ENCODE measurements at regions not wholly inside any gene's neighbourhood (a gene's known extent, or its start where the extent isn't known, plus 50 kb on each side); places are given as distances from the start of the nearest gene placed in this dataset.
A peak's percentile ranks its signal among the peaks of the same experiment; 100 is the strongest.

DNA sequence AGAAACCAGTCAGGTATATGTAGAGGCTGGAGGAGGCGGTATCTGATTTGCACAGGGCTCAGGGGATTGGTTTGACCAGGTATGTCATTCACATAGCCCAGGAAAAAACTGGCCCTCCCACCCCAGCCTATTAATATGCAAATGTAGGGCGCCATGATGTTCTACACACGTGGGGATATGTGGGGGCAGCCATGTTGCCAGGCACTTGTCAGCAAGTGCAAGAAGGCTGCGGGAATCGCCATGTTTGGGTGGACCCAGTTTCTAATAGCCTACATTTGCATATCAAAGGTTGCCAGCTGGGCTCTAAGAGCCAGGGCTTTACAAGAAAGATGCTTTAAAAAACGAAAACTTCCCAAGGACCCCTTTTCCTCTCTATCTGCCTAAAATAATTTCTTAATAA, 335.1 kb downstream of the SMARCA1 start:
- no peak for DNase-seq (ENCODE audit: extremely low read depth, low read depth)

- DNase-seq (ENCODE audit: extremely low read depth, low read depth): no peak
Observed at GRCh38 chrX:129176710-129177109, 346.6 kb downstream of the SMARCA1 start.

- DNase-seq (ENCODE audit: extremely low read depth, low read depth): no peak
Observed at GRCh38 chrX:129161108-129161507, 362.2 kb downstream of the SMARCA1 start.

- DNase-seq (ENCODE audit: extremely low read depth, low read depth): no peak
Observed at GRCh38 chrX:129158505-129158904, 364.8 kb downstream of the SMARCA1 start.

GRCh38 chrX:129145840-129146272, 377.4 kb downstream of the SMARCA1 start:
- DNase-seq (ENCODE audit: extremely low read depth, low read depth): no peak

DNA sequence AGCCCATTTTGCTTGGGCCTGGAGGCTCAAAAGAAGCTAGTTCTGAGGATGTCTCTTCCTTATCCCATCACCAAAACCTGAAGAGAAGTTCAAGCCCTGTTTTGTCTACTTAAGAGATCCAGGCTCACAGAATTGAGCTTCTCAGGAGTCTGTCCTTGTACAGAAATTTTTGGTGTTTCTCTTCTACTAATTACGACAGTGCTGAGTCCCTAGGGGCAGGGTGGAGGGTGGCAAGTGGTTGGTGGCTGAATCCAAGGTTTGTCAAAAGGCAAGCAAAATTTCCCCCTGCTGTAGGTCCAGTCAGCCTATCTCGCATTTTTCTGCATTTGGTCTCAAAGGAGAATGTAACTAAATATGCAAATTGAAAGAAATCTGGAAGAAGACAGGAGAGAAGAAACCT, 377.9 kb downstream of the SMARCA1 start:
- no peak for DNase-seq (ENCODE audit: extremely low read depth, low read depth)

DNA sequence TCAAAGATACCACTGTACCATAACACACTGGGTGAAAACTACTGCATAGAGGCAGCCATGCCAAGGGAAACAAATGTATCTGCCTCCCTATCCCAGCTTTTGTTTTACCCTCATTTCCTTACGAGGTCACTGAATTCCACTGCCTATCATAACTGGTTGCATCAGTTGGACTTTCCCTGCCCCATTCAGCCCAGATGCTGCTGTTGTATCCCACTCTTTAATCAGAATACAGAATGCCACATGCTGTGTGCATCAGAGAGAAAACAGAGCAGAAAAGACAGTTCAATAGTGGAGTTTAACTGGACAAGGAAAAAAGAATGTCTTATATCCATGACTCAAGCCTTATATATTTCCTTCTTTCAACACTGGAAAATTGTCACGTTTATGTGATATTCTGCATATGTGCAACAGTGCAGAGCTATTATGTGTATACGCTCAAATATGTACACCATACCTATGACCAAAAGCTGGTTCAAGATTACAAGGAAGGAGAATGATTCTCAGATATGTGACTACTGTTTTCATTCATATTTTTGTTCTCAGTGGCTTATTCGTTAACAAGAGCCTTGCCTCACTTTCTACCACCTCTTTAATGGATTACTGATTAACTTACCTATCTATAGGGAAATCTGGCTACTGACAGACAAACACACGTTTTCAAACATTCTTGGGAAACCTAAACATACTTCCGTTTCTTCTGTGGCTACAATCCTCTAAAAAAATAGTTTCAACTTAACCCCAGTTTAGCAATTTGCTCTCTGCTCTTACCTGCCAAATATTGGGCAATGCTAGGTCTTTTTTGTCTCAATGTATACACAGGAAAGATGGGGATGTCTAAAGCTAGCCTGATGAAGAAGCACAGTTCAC, 378.9 kb downstream of the SMARCA1 start:
- peak; percentile 92 for DNase-seq (ENCODE audit: extremely low read depth, low read depth)

GRCh38 chrX:129139837-129140598, 383.3 kb downstream of the SMARCA1 start:
- peak; percentile 70 for DNase-seq (ENCODE audit: extremely low read depth, low read depth)

DNA sequence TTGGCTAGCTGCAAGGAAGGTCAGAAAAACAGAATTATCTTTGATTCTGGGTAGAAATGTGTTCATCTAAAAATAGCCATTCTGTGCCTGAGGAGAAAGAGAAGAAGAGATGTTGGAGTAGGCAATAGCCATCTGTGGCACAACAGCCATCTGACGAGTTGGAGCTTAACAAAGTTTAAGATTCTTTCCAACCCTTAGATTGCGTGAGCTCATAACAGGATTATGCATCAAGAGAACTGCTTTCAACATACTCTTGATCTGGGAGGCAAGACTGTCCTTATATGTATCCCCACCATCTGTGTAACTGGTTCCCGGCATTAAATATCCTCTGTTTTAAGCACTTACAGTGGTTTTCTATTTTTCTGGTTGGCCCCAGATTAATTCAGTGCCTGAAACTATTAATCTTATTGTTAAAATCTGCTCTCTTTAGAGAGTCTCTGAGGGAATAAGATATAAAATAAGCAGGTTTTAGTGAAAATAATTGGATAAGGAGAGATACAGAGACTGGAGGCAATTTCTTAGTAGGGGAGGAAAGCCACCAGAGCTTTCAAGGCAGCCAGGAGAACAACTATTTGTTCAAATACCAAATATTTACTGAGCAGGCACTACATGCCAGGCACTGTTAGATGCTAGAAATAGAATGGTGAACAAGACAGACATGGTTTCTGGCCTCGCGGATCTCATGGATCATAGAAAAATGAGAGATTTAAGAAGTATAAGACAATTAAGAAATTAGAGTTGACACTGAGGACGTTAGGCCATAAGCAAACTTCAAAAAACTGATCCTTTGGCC, 398.0 kb downstream of the SMARCA1 start:
- no peak for DNase-seq (ENCODE audit: extremely low read depth, low read depth)

DNA sequence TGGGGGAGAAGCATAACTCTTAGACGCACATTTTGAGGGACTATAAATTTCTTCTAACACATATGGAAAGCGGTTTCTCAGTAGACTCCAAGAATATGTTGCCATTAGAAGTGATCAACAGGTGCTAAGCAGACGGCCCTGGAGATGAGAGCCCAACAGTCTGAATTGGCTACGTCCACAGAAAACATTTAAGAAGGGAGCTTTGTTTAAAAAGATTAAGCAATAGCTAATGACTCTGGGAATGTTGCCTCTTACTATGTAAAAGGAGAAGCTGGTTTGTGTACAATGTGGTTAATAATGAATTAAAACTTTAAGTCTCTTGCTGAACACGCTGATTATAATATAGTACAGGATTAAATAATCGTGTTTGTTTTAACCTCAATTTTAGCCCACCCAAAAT, 399.5 kb downstream of the SMARCA1 start:
- no peak for DNase-seq (ENCODE audit: extremely low read depth, low read depth)

- DNase-seq (ENCODE audit: extremely low read depth, low read depth): no peak
Observed at GRCh38 chrX:129116676-129117470, 406.4 kb downstream of the SMARCA1 start.

DNA sequence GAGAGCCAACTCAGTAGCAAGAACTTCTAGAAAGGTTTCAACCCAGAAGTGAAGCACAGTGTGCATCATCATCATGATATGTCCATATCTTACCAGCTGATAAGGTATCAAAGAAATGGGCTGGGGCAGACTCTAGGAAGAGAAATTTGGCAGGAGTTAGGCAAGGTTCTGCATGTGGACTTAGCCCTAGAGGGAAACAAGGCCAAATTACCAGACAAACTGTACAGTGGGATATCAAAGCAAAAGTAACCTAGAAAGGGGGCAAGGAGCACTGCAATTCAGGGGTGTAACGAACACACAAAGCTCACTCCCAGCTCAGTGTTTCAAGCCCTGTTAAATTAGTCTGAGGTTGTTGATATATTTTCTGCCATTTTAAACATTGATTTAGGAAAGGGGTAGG, 407.4 kb downstream of the SMARCA1 start:
- DNase-seq (ENCODE audit: extremely low read depth, low read depth): no peak

DNA sequence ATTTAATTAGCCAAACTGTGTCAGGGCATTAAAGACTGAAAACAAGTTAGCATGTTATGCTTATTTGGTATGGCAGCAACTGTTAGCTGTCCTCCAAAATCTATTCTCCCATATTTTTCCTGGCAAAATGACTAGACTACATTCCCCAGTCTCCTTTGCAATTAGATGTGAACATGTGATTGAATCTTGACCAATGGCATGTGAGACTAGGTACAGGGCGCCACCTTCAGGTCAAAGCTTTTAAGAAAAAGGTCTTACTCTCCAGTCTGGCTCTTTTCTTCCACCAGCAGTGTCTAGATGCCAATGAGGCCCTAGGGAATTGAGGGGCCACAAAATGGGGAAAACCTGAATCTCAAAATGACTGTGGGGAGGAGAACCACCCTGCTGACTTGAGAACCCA, 408.2 kb downstream of the SMARCA1 start:
- DNase-seq (ENCODE audit: extremely low read depth, low read depth): peak; percentile 52

DNA sequence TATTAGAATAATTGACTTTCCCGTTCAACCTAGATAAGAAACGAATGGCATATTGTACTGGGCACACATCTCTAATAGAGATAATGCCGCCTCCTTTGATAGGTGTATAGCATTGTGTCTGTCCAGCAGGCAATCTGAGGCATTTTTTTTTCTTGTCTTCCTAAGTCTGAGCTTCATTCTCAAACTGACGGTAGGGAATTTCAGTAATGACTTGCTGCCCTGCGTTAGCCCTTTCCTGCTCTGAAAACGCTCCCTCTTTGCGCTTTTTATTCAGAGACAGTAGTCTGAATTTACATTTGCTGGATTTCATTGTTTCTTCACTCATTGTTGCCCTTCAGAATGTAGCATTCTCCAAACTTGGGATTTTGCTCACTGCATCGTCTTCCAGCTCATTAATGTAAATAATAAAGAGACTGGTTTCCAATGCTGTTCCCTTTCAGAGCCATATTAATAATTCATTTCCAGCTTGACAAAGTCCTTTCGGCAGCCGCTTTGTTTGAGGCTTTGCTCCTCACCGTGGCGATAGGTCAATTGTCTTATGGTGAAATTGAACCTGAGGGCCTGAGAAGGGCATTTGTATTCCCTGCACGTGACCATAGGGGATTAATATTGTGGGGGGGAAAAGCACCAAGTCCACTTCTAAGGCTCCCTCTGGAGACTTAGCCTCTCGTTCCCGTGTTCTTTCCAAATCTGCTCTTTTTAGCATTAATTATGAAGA, 412.1 kb downstream of the SMARCA1 start:
- no peak for DNase-seq (ENCODE audit: extremely low read depth, low read depth)

DNA sequence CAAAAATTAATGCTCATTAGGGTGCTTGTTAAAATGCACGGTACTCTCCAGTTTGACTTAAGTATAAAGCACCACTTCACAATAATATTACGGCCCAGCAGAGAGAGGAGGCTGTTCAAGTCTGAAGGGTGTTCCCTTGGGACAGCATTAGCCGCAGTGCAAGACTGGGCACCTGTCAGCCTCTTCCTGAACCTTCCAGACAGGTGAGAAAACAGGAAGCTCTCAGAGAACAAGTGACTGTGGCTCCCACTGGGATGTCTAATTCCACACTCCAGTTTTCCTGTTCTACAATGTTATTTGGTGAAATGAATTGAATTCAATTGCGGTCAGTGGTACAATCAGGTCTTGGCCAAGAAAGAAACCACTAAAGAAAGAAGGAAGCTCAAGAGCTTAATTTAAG, 414.4 kb downstream of the SMARCA1 start:
- DNase-seq (ENCODE audit: extremely low read depth, low read depth): no peak

DNA sequence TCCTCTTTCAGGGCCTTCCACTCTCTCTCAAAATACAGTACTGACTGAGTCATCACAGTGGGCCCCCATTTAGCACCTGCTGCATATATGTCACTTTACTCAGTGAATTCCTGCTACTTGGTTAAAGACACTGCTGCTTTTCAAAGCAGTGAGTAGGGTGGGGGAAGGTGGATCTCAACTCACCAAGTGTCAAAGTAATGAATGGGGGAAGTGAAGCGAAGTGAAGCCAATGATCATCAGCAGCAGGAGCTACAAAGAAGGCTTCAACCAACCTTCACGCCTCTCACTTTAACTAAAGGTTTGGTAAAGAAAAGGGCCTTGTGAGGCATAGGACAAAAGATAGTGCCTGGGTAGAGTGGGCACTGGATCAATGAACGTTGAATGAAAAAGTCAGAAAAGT, 424.1 kb downstream of the SMARCA1 start:
- DNase-seq (ENCODE audit: extremely low read depth, low read depth): no peak

DNA sequence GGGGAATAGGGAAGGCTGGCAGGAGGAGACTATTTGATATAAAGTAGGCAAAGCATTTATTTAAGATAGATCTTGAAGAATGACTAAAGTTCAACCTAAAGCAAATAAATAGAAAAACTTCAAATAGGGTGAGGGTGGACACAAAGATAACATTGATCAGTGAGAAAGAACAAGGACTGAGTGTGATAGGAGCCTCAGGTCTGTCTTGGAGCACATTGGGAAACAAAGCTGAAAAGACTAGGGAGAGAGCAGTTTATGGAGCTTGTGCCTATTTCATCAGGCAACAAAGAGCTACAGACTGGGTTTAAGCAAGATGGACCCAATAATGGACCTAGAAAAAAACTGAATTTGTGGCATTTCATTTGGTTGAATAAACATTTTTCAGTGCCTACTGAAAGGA, 425.6 kb downstream of the SMARCA1 start:
- no peak for DNase-seq (ENCODE audit: extremely low read depth, low read depth)

GRCh38 chrX:129093706-129094105, 429.6 kb downstream of the SMARCA1 start:
- no peak for DNase-seq (ENCODE audit: extremely low read depth, low read depth)

- no peak for DNase-seq (ENCODE audit: extremely low read depth, low read depth)
Observed at GRCh38 chrX:129092757-129093156, 430.5 kb downstream of the SMARCA1 start.

GRCh38 chrX:129092242-129092641, 431.0 kb downstream of the SMARCA1 start:
- no peak for DNase-seq (ENCODE audit: extremely low read depth, low read depth)

Data from NCI-H460 (cell line).